K562 (cell line): ENCODE measurements at regions not wholly inside any gene's neighbourhood (a gene's known extent, or its start where the extent isn't known, plus 50 kb on each side); places are given as distances from the start of the nearest gene placed in this dataset.

Experiments
- ATAC-seq: fragments of 200-7000 bp; cut with Tn5 transposase; 3 replicates; pipeline ENCODE4 v1.9.1; 2020; ENCODE audit warnings: moderate library complexity
- BruUV-seq: library from RNA; stranded (reverse); fragments of 400-500 nt; replicated peaks from 2 replicates; lab custom pipeline; 2021; lab: Mats Ljungman, UMichigan
- CTCF ChIA-PET: fragments of 300-600 bp; formaldehyde crosslinking; extraction: SDS; loops from one replicate; lab custom pipeline; 2021; ENCODE audit warnings: low intra/inter-chr PET ratio; lab: Yijun Ruan, JAX
- POLR2A ChIA-PET: fragments of 300-600, 350-650 bp; sonication (Branson Sonifier 250); formaldehyde crosslinking; extraction: SDS; loops from one replicate; lab custom pipeline; 2021; ENCODE audit warnings: antibody characterized with exemption, inconsistent platforms; lab: Yijun Ruan, JAX
- DNase-seq, 4 experiments: peaks; one replicate each; pipeline versions ENCODE4 v3.0.0 to v3.0.0-alpha.2; 2011 to 2018; ENCODE audit warnings: low spot score in 3 of 4, mixed read lengths in 3 of 4; ENCODE audit errors: extremely low read depth in 1 of 4
- FAIRE-seq: peaks from 2 replicates; lab custom pipeline; 2011; peaks lifted over from hg19 to GRCh38; lab: Jason Lieb, UNC
- H2AFZ ChIP-seq: 2 replicates; pipeline ENCODE4 v1.6.0; 2011; ENCODE audit warnings: low read depth, low read length, control low read depth, inconsistent platforms
- H3K27ac ChIP-seq: fragments of 200-600 bp; 3 replicates; pipeline ENCODE4 v1.8.0; 2011; ENCODE audit warnings: low read depth, mild to moderate bottlenecking, control low read depth, inconsistent platforms, low read length, moderate library complexity, mixed read lengths; ENCODE audit errors: extremely low read depth
- H3K27me3 ChIP-seq, 2 experiments: fragments of 300-600 bp in 1 of 2; 2 replicates in 1 of 2; 3 replicates in 1 of 2; pipeline versions ENCODE4 v1.6.0 to v1.8.0; 2011; ENCODE audit warnings: inconsistent platforms in 2 of 2, low read length in 2 of 2, mild to moderate bottlenecking in 1 of 2, mixed read lengths in 1 of 2, moderate library complexity in 1 of 2; ENCODE audit not compliant: control insufficient read depth in 2 of 2, insufficient read depth in 2 of 2
- H3K36me3 ChIP-seq: fragments of 300-600 bp; 3 replicates; pipeline ENCODE4 v1.8.0; 2011; ENCODE audit warnings: mild to moderate bottlenecking, low read length, inconsistent platforms; ENCODE audit not compliant: control insufficient read depth, insufficient read depth
- H3K4me1 ChIP-seq, 2 experiments: fragments of 200-600 bp in 1 of 2; replicated peaks in 1 of 2; 2 replicates in 1 of 2; 3 replicates in 1 of 2; pipeline versions ENCODE4 v1.5.1 to v1.8.0; 2011; ENCODE audit warnings: inconsistent platforms in 2 of 2, low read length in 2 of 2, mild to moderate bottlenecking in 1 of 2, mixed read lengths in 1 of 2, moderate library complexity in 1 of 2; ENCODE audit not compliant: control insufficient read depth in 2 of 2, insufficient read depth in 2 of 2
- H3K4me2 ChIP-seq: 2 replicates; pipeline ENCODE4 v1.6.1; 2011; ENCODE audit warnings: low read length, control low read depth, inconsistent platforms, mixed read lengths; ENCODE audit not compliant: insufficient read depth
- H3K4me3 ChIP-seq: fragments of 200-600 bp; sonication (generic), shearing (Covaris generic); 2 replicates; pipeline ENCODE4 v1.5.1; 2016; ENCODE audit warnings: control low read depth, inconsistent platforms
- H3K79me2 ChIP-seq: fragments of 200-600 bp; 3 replicates; pipeline ENCODE4 v1.8.0; 2011; ENCODE audit warnings: low read length, inconsistent platforms; ENCODE audit not compliant: control insufficient read depth, insufficient read depth
- H3K9ac ChIP-seq, 2 experiments: 2 replicates each; pipeline versions ENCODE4 v1.6.0 to v1.6.1; 2011; ENCODE audit warnings: low read depth in 2 of 2, low read length in 2 of 2, control low read depth in 1 of 2, inconsistent platforms in 1 of 2, mild to moderate bottlenecking in 1 of 2, mixed read lengths in 1 of 2; ENCODE audit not compliant: insufficient read depth in 1 of 2
- H3K9me1 ChIP-seq: one replicate; pipeline ENCODE4 v1.6.0; 2011; ENCODE audit warnings: inconsistent platforms, mild to moderate bottlenecking, low read length, moderate library complexity; ENCODE audit not compliant: control insufficient read depth, insufficient read depth
- H3K9me3 ChIP-seq: replicated peaks from 2 replicates; pipeline ENCODE4 v1.5.1; 2011; ENCODE audit warnings: low read depth, low read length, inconsistent platforms; ENCODE audit not compliant: control insufficient read depth, insufficient read depth
- H4K20me1 ChIP-seq: replicated peaks from 2 replicates; pipeline ENCODE4 v1.6.1; 2011; ENCODE audit warnings: low read length, inconsistent platforms, mixed read lengths; ENCODE audit not compliant: control insufficient read depth, insufficient read depth
- DACH1 ChIP-seq: fragments of 450-650 bp; IDR thresholded peaks from 2 replicates; pipeline ENCODE4 v1.6.1; 2018; ENCODE audit not compliant: partially characterized antibody
- ETS2 ChIP-seq: IDR thresholded peaks from 2 replicates; pipeline ENCODE4 v1.6.1; 2016; ENCODE audit warnings: borderline replicate concordance, missing genetic modification characterization, mild to moderate bottlenecking, moderate library complexity, missing compliant biosample characterization; ENCODE audit not compliant: poor library complexity, severe bottlenecking
- GATAD2B ChIP-seq: fragments of 450-650 bp; IDR thresholded peaks from 2 replicates; pipeline ENCODE4 v1.6.1; 2017; ENCODE audit warnings: mild to moderate bottlenecking, borderline replicate concordance
- HDAC2 ChIP-seq: fragments of 450-650 bp; IDR thresholded peaks from 2 replicates; pipeline ENCODE4 v1.6.1; 2016; ENCODE audit warnings: mild to moderate bottlenecking
- HEY1 ChIP-seq: fragments of 250-450 bp; sonication (Bioruptor Pico); IDR thresholded peaks from 2 replicates; pipeline ENCODE4 v1.5.0; 2020; ENCODE audit warnings: mild to moderate bottlenecking, moderate library complexity, borderline replicate concordance
- USF1 ChIP-seq: sonication (generic); formaldehyde crosslinking; IDR thresholded peaks from 2 replicates; pipeline ENCODE4 v1.9.0; 2022; ENCODE audit warnings: mild to moderate bottlenecking, missing genetic modification reagents
- ZNF407 ChIP-seq: fragments of 450-650 bp; IDR thresholded peaks from 2 replicates; pipeline ENCODE4 v1.6.1; 2016; ENCODE audit warnings: low read depth
- WGBS: fragments of 100-300 bp; shearing (Covaris generic); methylation state at CpG from one replicate; pipeline ENCODE4 v1.1.6; 2016; ENCODE audit warnings: low coverage, mixed read lengths; ENCODE audit not compliant: insufficient coverage; ENCODE audit errors: missing lambda C conversion rate; 5-methylcytosine and 5-hydroxymethylcytosine counted together
- in situ Hi-C: fragments of 300-500 bp; cut with MboI; formaldehyde crosslinking; loops from 4 replicates; pipeline ENCODE4 v1.15.0; 2018; ENCODE audit warnings: inconsistent platforms, mixed read lengths
- intact Hi-C: fragments of 100-400 bp; cut with micrococcal nuclease; formaldehyde crosslinking; loops from 2 replicates; pipeline ENCODE4 v1.14.2; 2022

GRCh38 chr22:25453058-25453457, 111.4 kb upstream of the GRK3 start:
- no peak overlapping the region for H3K4me3 ChIP-seq
- CTCF ChIA-PET, result no interaction called here

GRCh38 chr22:25453557-25453956, 110.9 kb upstream of the GRK3 start:
- H3K9me1 ChIP-seq, result no peaks in the 10 kb centered on the region
- H3K9ac ChIP-seq, result no peak overlapping the region
- BruUV-seq, result no TSS peak
- no peak overlapping the region for H3K4me2 ChIP-seq
- peaks cover 61% of the 10 kb centered on the region for H3K79me2 ChIP-seq
- WGBS, result 76% methylated on average over 5 of the region's 5 CpGs
- peaks cover 3% of the 10 kb centered on the region; the same call in 1 of the 2 replicates for H4K20me1 ChIP-seq
- intact Hi-C loops (no loop called here), in situ Hi-C loops (loop anchor here (10.0 kb wide), 2 partner anchors 229 to 881 kb away; no protein-coding TSS in a partner anchor)
- FAIRE-seq (no peak), DNase-seq (no peak), ATAC-seq (no peak)
- no peaks in the 10 kb centered on the region for H3K27me3 ChIP-seq
- no peak overlapping the region for H3K27ac ChIP-seq
- H3K9me3 ChIP-seq, result no peaks in the 10 kb centered on the region
- ChIA-PET POLR2A (interaction anchor here (0.6 to 1.0 kb wide), 2 partner anchors 9 to 297 kb away, joined by 3 read pairs; no protein-coding TSS in a partner anchor), CTCF (no interaction called here)
- H2AFZ ChIP-seq, result no peak overlapping the region
- H3K4me1 ChIP-seq, result peaks cover 0 to 7% of the 10 kb centered on the region in 2 experiments; a peak in 3 of 5 replicates
- H3K36me3 ChIP-seq, result peaks cover 23% of the 10 kb centered on the region; the same call in 2 of the 3 replicates
- no peak overlapping the region for H3K4me3 ChIP-seq
- TF ChIP-seq ZNF407, result no peak
- TF ChIP-seq USF1 (CRISPR knock-in tag), result no peak
- TF ChIP-seq HEY1 (CRISPR knock-in tag), result no peak
- TF ChIP-seq ETS2, result no peak

More at GRCh38 chr22:25453058-25453457, 111.4 kb upstream of the GRK3 start:
- BruUV-seq, result no TSS peak
- H3K9me1 ChIP-seq, result no peaks in the 10 kb centered on the region
- H3K27me3 ChIP-seq, result no peaks in the 10 kb centered on the region
- no peak overlapping the region for H3K9ac ChIP-seq
- intact Hi-C loops (no loop called here), in situ Hi-C loops (loop anchor here (10.0 kb wide), 2 partner anchors 228 to 882 kb away; no protein-coding TSS in a partner anchor)
- TF ChIP-seq GATAD2B, result 0 out of 2 replicates have a peak, but pooled peaks have one; percentile 25
- TF ChIP-seq HDAC2, result no peak
- peak; percentile 97 for TF ChIP-seq DACH1
- H2AFZ ChIP-seq, result no peak overlapping the region
- 76% methylated on average over 2 of the region's 4 CpGs for WGBS
- peaks cover 23% of the 10 kb centered on the region; the same call in 2 of the 3 replicates for H3K36me3 ChIP-seq
- POLR2A ChIA-PET, result interaction anchor here (0.6 to 1.0 kb wide), 2 partner anchors 9 to 297 kb away, joined by 3 read pairs; no protein-coding TSS in a partner anchor
- FAIRE-seq, result no peak
- H3K4me1 ChIP-seq, result peaks cover 0 to 7% of the 10 kb centered on the region in 2 experiments; a peak in 3 of 5 replicates
- DNase-seq, result no peak
- no peak for ATAC-seq
- H3K4me2 ChIP-seq, result no peak overlapping the region
- peaks cover 66% of the 10 kb centered on the region for H3K79me2 ChIP-seq
- H3K27ac ChIP-seq, result no peak overlapping the region
- H4K20me1 ChIP-seq, result peaks cover 3% of the 10 kb centered on the region; the same call in 1 of the 2 replicates
- no peaks in the 10 kb centered on the region for H3K9me3 ChIP-seq
